ENCODE measurements at regions not wholly inside any gene's neighbourhood (a gene's known extent, or its start where the extent isn't known, plus 50 kb on each side); places are given as distances from the start of the nearest gene placed in this dataset.

DNA sequence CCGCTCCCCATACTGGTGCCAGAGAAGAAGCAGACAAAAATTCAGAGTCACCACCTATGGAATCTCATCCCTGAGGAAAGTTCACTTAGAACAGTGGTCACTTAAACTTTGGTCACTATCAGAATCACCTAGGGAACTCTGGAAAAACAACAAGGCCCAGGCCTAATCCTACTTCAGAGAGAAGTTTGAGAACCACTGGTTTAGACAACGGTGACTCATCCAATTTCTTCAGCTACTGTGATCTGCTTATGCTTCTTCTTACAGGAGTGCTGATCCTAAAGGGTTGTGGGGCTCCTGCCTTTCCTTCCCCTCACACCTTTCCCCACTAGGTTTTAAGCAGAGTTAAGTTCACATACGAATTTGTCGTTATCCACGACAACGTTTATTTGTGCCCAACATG is 194.7 kb upstream of the KLF4 start:
- no peak overlapping the region for H3K27ac ChIP-seq (ENCODE audit: low read depth, low read length)
- peak; percentile 40; the same call in 1 of the 2 replicates for ATAC-seq
- no peaks in the 10 kb centered on the region for H3K36me3 ChIP-seq (ENCODE audit: control insufficient read depth in 1 of 2, insufficient read depth in 2 of 2, low read length in 2 of 2)
- H3K79me2 ChIP-seq (ENCODE audit: insufficient read depth, low read length): no peaks in the 10 kb centered on the region
- no peak for TF ChIP-seq CBX3 (IDR thresholded peaks at IDR 0.05; ENCODE audit: low read depth)
- TF ChIP-seq FOSL1 (IDR thresholded peaks at IDR 0.05; ENCODE audit: low read depth): peak; percentile 16; the same call in 1 of the 2 replicates
- TF ChIP-seq EGR1 (IDR thresholded peaks at IDR 0.05; ENCODE audit: low read depth): no peak
- no peak for TF ChIP-seq POLR2A (IDR thresholded peaks at IDR 0.05; ENCODE audit: borderline replicate concordance, extremely low read depth, insufficient read depth, insufficient read length)
- 0 out of 2 replicates have a peak, but pooled peaks have one; percentile 15 for TF ChIP-seq JUND (IDR thresholded peaks at IDR 0.05)
- no peak for TF ChIP-seq REST (IDR thresholded peaks at IDR 0.05; ENCODE audit: low read depth)
- no peak for TF ChIP-seq EZH2 (IDR thresholded peaks at IDR 0.05)
- peak; percentile 8; the same call in 1 of the 2 replicates for TF ChIP-seq ZFX (IDR thresholded peaks at IDR 0.05)
- no peak for TF ChIP-seq YY1 (IDR thresholded peaks at IDR 0.05; ENCODE audit: extremely low read depth, insufficient replicate concordance, low read depth, low read length)
- H3K27me3 ChIP-seq (ENCODE audit: insufficient read depth, low read length): no peaks in the 10 kb centered on the region
- no TSS peak for BruUV-seq (replicated peaks)
- no peak overlapping the region for H3K9ac ChIP-seq (ENCODE audit: low read length)
- H3K4me2 ChIP-seq (ENCODE audit: low read length): peak overlapping the region; percentile 0; the same call in 1 of the 2 replicates
- no peak overlapping the region for H3K4me3 ChIP-seq (replicated peaks in 1 of 2; ENCODE audit: low read depth in 1 of 2, low read length in 2 of 2)
- POLR2A ChIA-PET: no interaction called here
- RAD21 ChIA-PET (ENCODE audit: low non-redundant PET in 1 of 2, low total read pairs in 2 of 2, uncharacterized antibody in 2 of 2, unreplicated experiment in 2 of 2): no interaction called here
- intact Hi-C loops (cut with micrococcal nuclease): no loop called here
- H4K20me1 ChIP-seq (ENCODE audit: insufficient read depth): no peaks in the 10 kb centered on the region
- no peak for DNase-seq (ENCODE audit: low read depth, low spot score)
- CTCF ChIA-PET: no interaction called here
- peaks cover 0 to 10% of the 10 kb centered on the region in 2 experiments; a peak in 3 of 4 replicates for H3K4me1 ChIP-seq (ENCODE audit: control insufficient read depth in 1 of 2, insufficient read depth in 2 of 2, low read length in 2 of 2)
- no peaks in the 10 kb centered on the region for H3K9me2 ChIP-seq (ENCODE audit: insufficient read depth)
- H3K9me3 ChIP-seq (ENCODE audit: control insufficient read depth in 1 of 2, insufficient read depth in 1 of 2, low read depth in 1 of 2, low read length in 2 of 2): no peaks in the 10 kb centered on the region
- no peak overlapping the region for H2AFZ ChIP-seq (ENCODE audit: low read depth, low read length, poor library complexity, severe bottlenecking)

Data from HCT116 (cell line).